GM18511 (cell line): ENCODE measurements at regions not wholly inside any gene's neighbourhood (a gene's known extent, or its start where the extent isn't known, plus 50 kb on each side); places are given as distances from the start of the nearest gene placed in this dataset.
"Not testable (repeated sequence)": the region's sequence is repeated elsewhere in the genome, so short reads cannot be mapped to it uniquely, and the experiment has no call there.

ENCODE experiments used
- ATAC-seq: cut with Tn5 transposase; IDR thresholded peaks from one replicate; pipeline ENCODE4 v1.9.1; 2021; ENCODE audit warnings: mild to moderate bottlenecking, moderate library complexity; ENCODE audit not compliant: unreplicated experiment

DNA sequence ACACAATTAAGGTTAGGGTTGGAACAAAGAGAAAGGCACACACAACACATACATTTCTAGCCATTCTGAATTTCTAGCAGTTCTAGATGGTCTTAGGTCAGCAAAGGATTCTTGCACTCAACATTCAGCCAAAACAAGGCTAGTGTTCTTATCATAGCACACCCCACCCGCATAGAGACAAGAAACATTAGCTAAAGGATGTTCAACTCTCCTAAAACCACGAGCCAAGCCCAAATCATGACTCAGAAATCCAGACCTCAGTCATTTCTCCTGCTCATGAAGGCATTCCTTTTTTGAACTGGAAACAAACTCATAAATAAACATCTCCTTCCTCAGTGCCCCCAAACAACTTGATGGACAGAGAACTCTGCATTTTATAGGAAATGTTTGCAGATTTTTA, 293.0 kb upstream of the NOTCH2NLA start:
- ATAC-seq = not testable (repeated sequence)

DNA sequence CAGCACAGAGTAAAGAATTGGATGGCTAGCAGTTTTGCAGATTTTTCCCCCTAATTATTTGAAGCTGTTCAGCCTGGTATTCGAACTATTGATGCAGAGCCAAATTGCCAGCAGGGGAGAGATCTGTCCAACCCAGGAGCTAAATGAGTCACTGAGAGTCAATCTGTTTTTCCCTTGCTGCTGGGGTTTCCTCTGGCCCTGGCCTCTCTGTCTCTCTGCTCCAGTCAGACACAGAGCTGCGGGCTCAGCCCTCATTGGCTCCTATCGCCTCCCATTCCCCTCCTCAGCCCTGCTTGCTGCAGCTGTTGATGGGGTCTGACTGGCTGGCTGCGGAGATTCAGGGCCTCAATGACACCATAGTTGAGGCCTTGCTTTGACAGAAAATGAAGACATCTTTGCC, 284.9 kb upstream of the NOTCH2NLA start:
- ATAC-seq = not testable (repeated sequence)

DNA sequence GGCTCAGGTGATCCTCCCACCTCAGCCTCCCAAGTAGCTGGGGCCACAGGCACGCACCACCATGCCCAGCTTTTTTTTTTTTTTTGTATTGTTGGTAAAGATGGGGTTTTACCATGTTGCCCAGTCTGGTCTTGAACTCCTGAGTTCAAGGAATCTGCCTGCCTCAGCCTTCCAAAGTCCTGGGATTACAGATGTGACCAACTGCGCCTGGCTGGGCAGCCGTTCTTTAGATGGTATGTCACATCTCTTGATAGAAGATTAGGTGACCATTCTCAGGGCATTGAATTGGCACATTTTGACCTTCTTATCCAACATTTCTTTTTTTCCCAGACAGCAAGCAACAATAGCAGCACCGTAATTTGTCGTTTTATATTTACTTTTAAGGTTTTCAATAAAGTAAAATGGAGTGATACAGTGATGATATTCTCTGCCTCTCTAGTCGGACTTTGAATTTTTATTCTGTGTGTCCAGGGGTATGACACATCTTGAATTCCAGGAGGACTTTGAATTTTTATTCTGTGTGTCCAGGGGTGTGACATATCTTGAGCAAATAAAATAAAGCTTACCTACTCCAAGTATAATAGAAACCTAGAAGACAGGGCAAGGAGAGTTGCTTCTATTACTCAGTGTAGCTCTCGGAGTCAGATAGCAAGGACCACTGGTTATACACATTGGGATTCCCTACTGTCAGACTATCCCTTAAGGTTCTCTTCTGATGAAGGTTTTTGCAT, 282.4 kb upstream of the NOTCH2NLA start:
- ATAC-seq = not testable (repeated sequence)

DNA sequence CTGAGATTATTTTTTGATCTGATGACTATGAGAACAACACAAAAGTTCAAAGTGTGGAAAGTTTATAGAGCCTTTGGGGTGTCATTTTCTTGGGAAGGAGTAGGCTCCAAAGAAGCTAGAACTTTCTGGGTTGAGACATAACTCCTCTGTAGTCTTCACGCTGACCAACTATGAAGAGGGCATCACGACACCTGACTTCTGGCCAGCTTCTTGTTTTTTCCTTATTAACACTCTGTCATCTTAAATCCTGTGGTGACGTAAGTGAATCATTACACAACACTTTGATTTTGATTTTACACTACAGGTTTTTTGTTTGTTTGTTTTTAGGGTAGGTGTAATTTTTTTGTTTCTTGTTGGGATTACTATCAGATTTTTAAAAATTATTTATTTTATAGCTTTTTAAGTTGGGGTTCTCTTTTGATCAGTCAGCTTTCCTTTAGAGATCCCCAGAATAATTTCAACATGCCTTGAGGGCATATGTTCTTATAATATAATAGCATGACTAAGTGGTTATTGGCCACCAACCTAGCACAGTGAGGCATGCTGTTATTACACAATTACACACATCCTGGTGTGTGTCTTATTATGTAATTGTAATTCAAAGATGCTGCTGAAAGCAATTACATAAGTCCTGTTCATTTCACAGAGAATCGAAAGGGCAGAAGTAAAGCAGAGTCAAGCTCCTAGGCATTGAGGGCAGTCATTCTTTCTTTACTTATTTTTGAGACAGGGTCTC, 281.6 kb upstream of the NOTCH2NLA start:
- not testable (repeated sequence) for ATAC-seq

DNA sequence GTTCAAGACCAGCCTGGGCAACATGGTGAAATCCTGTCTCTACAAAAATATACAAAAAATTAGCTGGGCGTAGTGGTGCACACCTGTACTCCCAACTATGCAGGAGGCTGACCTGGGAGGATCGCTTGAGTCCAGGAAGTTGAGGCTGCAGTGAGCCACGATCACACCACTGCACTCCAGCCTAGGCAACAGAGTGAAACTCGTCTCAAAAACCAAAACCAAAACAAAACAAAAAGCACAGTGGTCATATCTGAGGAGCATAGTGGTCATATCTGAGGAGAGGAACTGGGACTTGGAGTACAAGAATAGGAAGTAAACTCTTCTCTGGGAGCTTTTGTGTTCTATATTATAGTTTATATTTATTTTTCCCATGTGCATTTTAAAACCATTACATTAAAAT, 275.3 kb upstream of the NOTCH2NLA start:
- not testable (repeated sequence) for ATAC-seq

DNA sequence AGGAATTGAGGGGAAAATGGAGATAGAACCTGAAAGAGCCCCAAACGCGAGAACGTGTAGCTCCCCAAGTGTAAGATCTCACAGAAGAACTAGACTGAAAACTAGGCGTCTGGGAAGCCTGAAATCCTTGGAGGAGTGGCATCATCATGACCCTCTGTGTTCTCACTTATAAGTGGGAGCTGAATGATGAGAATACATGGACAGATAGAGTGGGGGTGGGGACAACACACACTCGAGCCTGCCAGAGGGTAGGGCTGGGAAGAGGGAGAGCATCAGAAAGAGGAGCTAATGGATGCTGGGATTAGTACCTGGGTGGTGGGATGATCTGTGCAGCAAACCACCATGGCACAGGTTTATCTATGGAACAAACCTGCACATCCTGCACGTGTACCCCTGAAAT, 258.7 kb upstream of the NOTCH2NLA start:
- ATAC-seq = not testable (repeated sequence)

DNA sequence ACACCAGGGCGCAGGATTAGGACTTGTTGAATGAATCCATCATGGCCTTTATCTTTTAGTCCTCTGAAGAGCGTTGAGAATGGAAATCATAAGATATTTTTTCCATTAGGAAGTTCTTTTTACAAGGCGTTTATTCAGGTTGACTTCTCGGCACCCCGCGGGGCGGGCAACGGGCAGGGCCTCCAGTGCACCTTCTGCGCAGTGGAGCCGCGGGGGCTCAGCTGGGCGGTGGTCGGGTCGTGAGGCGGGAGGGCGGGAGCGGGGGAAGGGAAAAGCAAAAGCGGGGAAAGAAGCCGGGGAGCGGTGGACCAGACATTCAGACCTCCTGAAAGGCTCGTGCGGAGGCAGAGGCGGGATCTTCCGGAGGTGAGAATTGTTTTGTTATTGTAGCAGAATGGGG, 258.3 kb upstream of the NOTCH2NLA start:
- not testable (repeated sequence) for ATAC-seq

DNA sequence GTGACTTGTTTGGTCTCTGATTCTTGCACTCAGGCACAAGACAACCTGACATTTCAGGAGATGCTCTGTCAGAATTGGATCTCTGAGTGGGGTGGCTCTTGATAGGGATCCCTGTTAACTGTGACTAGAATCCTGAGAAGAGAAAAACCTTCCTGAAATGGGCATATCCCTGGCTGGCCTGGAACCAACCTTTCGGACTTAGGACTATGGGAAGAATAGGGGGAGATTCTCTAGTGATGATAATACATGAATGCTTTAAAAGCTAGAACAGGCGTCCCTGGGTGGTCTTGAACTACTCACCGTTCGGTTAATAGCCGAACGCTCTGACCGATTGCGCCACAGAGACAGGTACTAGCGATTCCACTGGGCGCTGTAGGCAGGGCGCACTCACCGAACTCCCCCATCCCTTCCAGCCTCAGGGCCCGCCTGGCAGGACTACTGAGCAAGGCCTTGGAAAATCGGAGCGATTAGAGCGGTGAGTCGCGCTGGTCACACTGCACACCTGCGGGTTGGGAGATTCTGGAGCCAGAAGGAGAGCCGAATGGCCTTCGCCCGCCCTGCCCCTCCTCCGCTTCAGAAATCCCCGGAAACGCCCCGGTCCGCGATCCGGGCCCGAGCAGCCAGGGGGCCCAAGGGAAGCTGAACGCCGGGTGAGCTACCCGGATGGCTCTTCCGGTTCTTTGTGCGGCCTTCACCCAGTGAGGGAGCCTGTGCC, 257.6 kb upstream of the NOTCH2NLA start:
- not testable (repeated sequence) for ATAC-seq

DNA sequence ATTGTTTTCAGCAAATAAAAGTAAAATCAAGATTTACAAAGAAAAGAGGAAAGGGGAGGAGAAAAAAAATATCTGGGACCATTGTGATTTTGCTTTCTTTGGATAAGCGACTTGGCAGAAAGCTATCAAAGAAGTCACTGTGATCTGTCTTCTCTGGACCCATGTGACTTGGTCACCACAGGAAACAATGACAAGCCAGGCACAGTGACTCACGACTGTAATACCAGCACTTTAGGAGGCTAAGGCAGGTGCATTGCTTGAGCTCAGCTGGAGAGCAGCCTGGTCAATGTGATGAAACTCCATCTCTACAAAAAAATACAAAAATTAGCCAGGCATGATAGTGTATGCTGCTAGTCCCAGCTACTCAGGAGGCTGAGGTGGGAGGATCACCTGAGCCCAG, 255.4 kb upstream of the NOTCH2NLA start:
- not testable (repeated sequence) for ATAC-seq

DNA sequence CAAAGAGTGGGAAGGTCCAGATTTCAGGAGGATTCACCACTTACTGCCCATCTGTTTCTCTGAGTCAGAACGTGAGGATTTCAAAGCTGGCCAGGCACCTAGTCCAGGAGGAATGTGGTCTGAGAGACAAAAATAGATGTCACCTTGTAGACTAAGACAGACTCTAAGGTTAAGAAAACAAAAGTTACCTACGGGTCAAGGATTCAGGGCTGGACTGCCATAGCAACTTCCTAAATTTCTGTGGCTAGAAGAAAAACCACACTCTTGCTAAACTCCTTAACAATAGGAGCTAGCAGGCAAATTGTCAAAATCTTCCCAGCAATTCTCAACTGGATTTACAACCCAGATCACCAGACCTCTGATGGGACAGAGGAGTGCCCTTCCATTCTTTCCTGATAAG, 250.4 kb upstream of the NOTCH2NLA start:
- not testable (repeated sequence) for ATAC-seq

DNA sequence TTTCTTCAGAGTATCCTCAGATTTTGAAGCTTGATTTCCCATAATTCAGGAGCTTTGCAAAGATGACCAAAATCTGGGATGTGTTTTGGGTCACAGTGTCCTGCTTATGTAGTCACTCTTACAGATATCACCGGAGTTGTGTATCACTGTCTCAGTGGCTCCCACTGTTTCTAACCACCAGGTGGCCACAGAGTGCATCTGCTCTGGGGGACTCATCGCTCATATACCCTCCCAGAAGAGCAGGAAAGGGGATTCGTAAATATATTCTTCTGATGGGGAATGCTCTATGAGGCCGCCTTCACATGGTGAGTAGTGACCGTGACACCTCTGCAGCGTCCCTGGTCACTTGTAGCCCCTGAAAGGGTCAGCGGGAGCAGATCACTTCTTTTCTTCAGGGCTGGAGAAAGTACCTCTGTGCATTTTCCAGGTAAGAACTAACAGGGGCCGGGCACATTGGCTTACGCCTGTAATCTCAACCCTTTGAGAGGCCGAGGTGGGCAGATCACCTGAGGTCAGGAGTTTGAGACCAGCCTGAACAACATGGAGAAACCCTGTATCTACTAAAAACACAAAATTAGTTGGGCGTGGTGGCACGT, 249.4 kb upstream of the NOTCH2NLA start:
- not testable (repeated sequence) for ATAC-seq

DNA sequence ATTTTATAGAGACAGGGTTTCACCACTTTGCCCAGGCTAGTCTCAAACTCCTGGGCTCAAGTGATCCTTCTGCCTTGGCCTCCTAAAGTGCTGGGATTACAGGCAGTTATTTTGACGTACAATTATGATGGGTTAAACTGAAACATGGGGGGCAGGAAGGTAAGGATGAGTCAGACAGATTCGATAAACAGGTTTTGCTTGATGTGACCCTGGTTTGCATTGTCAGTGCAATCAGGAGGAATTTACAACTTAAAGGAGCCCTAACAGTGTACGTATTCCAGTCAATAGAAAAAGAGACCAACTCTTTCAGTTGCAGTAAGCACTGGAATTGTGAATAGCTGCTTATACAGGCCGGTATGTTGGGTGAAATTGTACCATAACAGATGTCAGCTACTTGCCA, 246.3 kb upstream of the NOTCH2NLA start:
- ATAC-seq = not testable (repeated sequence)

DNA sequence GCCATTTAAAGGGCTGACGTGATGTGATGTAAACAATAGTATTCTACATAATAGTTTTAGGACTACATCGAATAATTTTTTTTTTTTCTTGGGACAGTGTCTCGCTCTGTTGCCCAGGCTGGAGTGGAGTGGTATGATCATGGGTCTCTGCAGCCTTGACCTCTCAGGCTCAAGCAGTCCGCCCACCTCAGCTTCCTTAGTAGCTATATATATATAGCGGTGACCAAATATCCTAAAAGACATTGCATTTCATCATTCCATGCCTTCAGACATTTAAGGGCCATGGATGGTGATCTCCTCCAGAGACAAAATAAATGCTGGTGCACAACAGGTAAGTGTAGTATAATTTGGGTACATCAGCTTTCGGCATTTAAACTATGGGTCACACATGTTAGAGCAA, 245.4 kb upstream of the NOTCH2NLA start:
- ATAC-seq = not testable (repeated sequence)

DNA sequence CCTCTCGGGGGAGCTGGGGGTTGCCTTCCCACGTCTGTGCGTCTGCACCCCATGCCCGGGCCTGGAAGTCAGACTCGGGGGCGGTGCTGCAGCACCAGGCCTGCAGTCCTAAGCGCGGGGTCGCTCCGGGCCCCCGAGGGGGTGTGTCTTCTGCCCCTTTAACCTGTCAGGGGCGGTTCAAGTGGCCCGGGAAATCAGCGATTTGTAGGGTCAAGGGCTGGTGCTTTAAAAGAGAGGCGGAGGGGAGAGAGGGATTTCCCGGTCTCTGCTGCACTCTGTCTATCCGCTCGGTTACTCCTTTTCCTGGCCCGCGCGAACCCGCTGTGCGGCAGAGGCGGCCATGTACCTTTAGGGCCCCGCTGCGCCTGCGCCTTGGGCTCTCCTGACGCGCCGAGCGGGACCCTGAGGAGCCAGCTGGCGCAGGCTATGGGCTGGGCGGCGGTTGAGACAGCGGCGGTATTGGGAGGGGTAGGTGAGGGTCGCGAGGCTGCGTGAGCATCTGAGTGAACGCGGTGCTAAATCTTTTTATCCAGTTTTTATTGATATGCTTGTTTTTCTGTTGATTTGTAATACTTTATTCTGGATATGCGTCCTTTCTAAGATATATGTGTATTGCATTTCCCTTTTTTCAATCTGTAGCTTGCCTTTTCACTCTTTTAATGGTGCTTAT, 243.5 kb upstream of the NOTCH2NLA start:
- ATAC-seq = peak; percentile 66

DNA sequence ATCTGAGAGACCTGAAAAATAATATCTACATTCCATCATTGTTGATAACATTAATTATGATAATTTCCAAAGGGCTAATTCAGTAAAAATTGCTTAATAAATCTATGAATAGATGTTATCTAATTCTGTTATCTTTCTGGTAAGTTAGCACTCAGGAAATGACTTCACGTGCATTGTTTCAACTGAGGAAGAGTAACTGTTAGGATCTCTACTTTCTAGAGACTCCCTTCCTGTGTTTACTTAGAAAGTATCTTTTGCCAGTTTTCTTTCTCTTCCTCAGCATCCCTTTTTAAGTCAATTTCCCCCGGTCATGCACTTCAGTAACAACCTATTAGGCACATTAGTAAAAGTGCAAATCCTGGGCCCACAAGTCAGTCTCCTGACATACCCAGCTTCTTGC, 231.1 kb upstream of the NOTCH2NLA start:
- not testable (repeated sequence) for ATAC-seq

DNA sequence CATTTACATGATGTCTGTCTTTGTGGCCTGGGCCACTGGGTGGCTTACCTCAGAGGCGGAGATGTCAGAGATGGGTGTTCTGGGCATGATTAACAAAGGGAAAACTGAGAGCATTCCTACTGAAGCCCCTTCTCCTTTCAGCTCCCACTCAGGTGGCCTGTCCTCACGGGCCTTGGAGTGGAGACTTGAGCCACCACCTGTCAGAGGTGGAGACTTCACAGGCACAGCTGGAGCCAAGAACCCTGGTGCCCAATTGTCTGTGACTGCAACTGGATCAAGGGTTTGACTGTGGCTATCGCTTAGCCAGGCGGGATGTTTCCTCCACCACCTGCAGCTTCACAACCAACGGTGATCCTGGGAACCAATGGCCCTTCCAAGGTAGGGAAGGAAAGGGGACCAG, 230.5 kb upstream of the NOTCH2NLA start:
- not testable (repeated sequence) for ATAC-seq

DNA sequence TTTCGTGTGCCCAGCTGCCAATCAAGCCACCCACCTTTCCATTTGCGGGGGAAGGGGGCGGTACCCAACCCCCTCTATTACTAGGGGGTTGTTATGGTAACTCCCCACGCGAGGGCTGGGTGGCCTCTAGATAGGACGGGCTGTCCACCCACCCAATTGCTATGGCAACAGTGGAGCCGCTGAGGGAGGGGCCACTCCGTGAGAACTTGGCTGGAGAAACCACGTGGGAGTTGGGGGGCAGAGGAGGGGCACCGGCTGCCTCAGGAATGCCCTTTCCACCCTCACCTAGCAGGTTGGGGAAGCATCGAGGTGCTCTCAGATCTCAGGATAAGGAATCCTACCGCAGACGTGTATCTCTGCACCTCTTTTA, 220.0 kb upstream of the NOTCH2NLA start:
- not testable (repeated sequence) for ATAC-seq

DNA sequence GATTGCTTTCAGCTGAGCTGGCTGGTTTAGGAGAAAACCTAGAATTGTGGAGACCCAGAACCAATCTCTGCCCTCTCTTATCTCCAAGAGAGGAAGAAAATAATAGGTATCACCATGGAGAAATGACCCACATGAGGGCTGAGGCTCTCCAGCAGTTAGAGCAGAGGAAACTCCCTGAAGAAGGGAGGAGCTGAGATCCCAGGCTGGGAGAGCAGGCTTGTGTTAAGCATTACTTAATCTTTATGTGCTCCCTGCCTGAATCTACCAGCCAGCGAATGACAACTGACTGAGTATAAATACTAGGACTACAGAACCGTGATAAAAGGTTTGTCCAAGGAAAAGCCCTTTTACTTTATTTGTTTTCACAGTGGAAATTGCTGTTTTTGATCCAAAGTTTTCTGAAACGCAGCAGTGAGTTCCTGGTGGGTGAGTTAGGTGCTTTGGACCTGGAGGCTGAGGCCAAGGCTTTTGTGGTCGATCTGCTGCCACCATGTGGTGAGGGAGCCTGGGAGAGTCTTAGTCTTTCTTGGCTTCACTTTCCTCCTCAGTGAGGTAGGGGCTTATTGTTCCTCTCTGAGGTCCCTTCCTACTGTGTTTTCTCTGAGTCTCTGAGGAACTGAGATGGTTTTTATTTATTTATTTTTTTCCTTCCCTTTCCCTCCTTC, 219.5 kb upstream of the NOTCH2NLA start:
- not testable (repeated sequence) for ATAC-seq

DNA sequence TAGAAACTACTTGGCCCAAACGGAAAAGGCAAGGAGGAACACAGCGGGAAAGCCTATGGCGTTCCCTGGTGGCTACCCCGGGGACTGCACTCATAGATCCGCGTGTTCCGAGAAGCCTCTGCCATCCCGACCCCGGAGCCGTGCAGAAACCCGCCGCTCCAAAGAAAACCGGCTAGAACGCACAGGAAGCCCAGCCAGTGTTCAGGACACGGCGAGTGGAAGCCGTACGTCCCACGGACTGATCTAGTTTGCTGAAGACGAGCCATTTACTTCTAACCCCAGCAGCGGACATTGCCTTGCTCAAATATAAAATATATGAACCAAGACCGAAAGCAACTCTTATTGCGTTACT, 215.0 kb upstream of the NOTCH2NLA start:
- not testable (repeated sequence) for ATAC-seq
